ENCODE measurements at regions not wholly inside any gene's neighbourhood (a gene's known extent, or its start where the extent isn't known, plus 50 kb on each side); places are given as distances from the start of the nearest gene placed in this dataset.
"Not testable (repeated sequence)": the region's sequence is repeated elsewhere in the genome, so short reads cannot be mapped to it uniquely, and the experiment has no call there.

DNA sequence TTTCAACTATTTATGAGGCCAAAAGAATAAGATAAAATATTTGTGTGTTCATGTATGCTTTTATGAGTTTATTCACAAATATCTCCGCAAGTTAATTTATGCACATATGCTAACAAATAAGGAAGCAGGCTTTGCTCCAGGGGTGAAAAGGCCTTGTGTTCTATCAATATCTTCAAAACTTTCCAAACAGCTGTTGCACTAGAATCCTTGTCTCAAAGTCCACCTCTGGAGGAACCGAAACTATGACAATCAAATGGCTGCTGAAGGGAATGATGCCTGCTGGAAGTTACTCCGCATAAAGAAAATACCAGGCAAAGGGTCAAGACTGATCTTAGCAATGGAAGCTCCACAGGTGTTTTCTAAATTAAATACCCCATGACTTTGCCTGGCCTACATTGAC lies 145.0 kb upstream of the GHITM start:
- no peak for DNase-seq

DNA sequence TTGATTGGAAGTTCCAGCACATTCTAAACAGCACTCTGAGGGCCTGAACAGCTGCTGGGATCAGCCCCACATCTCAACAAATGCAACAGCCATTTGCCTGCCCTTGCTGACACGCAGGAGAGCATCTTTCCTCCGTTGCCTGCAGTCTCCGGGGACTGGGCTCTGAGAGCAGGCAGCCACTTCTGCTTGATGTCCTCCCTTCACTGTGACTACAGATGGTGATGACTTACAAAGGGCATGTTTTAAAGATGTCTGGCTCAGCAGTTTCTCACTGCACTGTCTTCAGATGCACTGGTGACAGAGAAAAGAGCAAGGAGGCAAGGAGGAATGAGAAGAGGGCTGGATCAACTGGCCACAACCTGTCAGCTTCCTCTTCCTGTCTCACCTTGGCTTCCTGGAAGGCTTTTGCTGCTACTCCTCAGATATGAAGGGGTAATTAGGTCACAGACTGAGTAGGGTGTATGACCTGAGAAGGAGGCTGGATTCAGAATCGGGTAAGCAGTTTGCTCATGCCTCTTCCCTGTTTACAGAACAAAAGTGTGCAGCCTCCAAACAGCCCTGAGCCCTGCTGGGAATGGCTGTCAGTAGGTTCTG lies 143.5 kb upstream of the GHITM start:
- no peak for DNase-seq

DNA sequence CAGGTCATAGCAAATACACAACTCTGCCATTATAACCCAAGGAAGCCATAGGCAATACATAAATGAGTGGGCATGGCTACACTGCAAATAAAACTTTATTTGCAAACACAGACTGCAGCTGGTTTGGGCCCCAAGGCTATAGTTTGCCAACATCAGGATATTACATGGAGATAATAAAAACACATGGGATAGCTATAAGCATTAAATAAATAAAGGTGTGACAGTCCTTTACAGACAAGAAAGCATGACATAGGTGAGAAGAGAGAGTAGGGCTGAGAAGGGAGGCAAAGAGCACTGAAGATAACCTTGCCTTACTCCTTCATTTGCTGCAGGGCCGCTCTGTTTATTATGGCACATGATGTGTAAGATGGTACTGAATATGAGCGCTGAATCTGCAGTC lies 135.1 kb upstream of the GHITM start:
- DNase-seq = no peak

DNA sequence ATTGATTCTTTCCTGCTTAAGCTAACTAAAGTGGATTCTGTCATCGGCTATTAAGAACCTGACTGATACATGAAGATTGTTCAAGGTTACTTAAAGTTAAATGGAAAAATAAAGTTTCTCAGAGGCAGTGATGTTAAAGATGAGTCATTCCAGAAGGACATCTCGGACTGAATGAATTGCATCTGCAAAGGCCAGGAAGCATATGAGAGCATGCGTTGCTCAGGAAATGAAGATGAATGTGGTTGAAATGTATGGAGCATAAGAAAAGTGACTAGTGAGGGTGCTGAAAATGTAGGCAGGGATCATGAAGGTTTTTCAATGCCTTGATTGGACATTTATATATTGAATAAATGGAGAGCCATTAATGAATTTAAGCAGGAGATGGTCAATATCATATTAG lies 133.9 kb upstream of the GHITM start:
- no peak for DNase-seq

GRCh38 chr10:84007482-84007881 lies 131.8 kb upstream of the GHITM start:
- DNase-seq = no peak

DNA sequence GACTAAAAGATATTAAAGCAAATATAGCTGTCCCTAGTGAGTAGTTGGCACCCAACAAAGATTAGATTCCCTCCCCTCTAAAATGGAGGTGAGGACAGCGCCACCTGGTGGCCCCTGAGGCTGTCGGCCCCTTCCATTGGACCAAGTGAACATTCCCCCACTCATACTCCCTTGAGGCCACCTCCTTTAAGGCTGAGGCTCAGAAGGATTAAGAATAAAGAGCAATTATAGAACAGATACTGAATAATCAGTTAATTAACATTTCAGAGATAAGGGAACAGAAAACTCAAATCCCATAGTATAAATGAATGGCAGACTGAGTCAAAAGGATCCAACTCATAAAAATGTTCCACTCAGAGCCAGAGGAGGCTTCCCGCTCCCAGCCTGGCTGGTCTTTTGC lies 130.4 kb upstream of the GHITM start:
- peak; percentile 4 for DNase-seq

DNA sequence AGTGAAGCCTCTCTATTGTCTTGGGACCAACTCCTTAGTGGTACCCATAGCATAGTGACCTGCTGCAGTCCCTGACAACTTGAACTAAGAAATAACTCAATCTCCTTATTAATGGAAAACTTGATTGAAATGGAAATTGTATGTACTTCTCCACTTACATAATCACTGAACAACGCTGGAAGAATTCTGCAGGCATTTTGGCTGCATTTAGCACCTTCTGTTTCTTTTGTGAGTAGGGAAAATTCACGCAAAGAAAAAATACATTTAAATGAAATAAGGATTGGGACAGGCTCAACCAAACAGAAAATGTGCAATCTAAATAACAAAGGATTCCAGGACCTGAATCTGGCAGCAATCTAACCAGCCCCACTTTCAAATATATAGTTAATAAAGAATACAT lies 126.9 kb upstream of the GHITM start:
- DNase-seq = no peak

GRCh38 chr10:84012831-84013458 lies 126.4 kb upstream of the GHITM start:
- no peak for DNase-seq

DNA sequence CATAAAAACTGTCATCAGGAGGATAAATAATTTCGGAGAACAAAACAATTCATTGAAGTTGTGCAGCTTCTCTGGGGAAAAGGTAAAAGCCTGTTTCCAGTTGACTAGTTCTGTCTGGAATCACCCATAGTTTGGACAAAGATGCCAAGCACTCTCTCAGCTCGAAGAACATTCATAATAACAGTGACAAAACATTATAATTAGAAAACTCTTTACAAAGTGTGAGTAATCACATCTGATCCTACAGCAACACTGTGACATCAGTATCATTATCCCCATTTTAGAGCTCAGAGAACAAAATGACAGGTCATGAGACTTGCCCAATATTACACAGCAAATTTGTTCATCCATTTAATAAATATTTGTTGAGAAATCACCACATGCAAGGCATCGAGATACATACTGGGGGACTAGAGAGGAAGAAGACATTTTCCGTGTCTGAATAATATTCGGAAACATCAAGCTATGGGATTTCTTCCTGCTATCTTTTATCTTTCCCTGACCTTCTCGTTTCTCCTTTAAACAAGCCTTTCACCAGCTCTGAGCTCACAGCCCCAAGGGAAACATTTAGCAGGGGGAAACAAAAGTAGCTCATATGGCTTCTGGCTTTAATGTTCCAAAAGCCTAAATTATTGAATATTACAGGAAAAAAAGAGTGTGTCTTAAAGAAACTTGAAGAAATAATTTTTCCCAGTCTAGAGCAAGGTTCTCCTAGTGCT lies 123.3 kb upstream of the GHITM start:
- no peak for DNase-seq

DNA sequence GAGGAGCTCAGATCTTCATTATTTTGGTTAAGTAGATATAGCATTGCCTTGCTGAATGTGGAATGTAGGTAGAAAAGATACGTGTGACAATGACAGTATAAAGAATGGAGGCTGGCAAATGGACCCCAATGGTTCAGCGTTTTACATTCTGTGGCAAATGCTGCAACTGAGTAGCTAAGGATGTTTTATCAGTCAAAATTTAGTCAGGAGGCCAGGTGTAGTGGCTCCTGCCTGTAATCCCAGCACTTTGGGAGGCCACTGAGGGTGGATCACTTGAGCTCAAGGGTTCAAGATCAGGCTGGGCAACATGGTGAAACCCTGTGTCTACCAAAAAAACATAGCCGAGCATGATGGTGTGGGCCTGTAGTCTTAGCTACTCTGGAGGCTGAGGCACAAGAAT lies 120.5 kb upstream of the GHITM start:
- DNase-seq = no peak

- not testable (repeated sequence) for DNase-seq
Observed at GRCh38 chr10:84019854-84020458, 119.4 kb upstream of the GHITM start.

GRCh38 chr10:84026821-84027257 lies 112.5 kb upstream of the GHITM start:
- no peak for DNase-seq

GRCh38 chr10:84029840-84030239 lies 109.5 kb upstream of the GHITM start:
- DNase-seq = no peak

DNA sequence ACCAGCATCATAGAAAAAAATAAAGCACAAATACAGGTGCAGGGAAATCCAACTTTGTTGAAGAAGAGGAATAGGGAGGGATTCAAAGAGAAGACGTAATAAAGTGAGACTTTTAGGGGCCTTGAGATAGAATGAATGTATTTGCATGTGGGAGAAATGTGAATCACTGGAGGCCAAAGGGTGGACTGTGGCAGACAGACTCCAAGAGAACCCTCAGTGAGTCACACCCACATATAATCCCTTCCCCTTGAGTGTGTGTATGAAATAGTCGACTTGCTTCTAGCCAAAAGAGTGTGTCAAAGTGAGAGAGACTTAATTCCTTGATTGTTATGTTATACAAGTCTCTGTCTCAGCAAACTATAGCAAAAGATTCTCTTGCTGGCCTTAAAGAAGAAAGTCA lies 101.3 kb upstream of the GHITM start:
- DNase-seq = no peak

GRCh38 chr10:84039957-84040356 lies 99.4 kb upstream of the GHITM start:
- DNase-seq = no peak

- no peak for DNase-seq
Observed at GRCh38 chr10:84047258-84048010, 91.9 kb upstream of the GHITM start.

GRCh38 chr10:84049645-84050011 lies 89.7 kb upstream of the GHITM start:
- no peak for DNase-seq

GRCh38 chr10:84053626-84054025 lies 85.7 kb upstream of the GHITM start:
- DNase-seq = no peak

DNA sequence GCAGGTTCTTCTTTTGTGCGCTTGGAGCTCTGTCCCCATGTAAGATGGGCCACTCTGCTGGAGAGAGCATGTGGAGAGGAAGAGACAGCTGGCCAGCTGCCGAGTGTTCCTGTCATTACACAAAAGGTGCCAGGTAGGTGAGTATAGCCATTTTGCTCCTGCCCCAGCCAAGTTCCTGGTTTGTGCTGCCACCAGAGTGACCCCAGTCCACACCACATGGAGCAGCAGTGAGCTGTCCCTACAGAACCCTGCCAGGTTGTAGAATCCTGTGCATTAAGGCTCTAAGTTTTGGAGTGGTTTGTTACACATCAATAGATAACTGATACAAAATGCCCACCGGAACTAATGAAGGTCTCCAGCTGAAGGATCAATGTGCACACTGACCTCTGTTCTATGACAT lies 84.6 kb upstream of the GHITM start:
- DNase-seq = no peak

DNA sequence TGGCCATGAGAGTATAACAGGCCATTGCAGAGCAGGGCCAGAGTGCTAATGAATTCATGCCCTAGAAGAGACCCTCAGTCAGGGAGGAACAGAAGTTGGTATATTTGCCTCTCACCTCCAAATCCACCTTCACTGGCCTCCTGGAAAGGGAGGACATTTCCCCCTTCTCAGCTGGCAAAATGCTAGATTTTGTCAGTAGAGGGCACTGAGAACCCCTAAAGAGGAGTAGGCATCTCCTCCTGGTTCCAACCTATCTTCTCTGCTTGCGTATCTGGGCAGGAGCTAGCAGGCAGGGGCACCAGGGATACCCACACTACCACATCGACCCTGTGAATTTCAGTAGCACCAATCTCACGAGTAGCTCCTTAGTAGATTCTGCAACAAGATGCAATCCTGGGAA lies 79.8 kb upstream of the GHITM start:
- no peak for DNase-seq

DNA sequence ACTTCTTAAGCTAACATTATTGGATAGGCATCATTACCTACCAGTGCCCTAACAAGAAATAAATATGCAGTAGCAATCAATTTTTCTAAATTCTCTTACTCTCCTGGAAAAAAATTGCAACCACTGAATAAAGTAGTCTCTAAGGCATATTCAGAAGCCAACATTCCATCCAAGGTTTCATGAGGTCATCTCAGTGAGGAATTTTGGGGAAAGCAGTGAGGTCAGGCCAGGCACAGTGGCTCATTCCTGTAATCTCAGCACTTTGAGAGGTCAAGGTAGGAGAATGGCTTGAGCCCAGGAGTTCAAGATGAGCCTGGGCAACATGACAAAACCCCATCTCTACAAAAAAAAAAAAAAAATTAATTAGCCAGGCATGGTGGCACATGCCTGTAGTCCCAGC lies 75.9 kb upstream of the GHITM start:
- no peak for DNase-seq

DNA sequence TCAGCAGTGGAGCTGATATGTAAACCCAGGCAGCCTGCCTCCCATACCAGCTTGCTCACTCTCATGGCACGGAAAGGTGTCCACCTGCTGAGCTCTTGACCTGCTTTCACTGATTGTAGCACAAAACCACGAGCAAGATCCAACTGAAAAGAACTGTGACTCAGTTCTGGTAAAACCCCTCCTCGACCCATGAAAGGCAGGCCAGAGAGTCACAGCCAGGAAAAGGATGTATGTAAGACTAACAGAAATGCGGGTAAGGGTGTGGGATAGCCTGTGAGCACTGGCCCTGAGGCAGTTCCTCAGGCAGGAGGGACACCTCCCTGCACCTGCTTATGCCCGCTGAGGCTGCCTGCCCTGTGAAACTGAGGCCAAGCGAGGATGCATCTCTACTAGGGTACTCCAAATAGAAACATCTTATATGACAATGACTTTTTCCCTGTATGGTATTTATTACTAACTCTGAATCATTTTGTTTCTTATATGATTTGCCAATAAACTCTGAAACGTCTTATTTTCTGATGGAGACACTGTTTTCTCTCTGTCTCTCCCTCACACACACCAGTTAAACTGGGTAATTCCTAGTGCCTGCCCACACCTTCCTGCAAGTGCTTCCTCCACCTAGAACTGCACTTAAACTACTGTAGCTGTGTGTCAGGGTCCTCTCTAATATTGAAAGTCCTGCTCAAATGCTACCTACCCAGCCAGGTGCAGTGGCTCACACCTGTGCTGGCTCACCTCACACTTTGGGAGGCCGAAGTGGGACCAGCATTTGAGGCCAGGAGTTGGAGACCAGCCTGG lies 73.3 kb upstream of the GHITM start:
- no peak for DNase-seq
